Body of pancreas (tissue), 4 donors: ENCODE measurements at regions not wholly inside any gene's neighbourhood (a gene's known extent, or its start where the extent isn't known, plus 50 kb on each side); places are given as distances from the start of the nearest gene placed in this dataset.

Source experiments
- ATAC-seq: fragments of 150-250 bp; one replicate; pipeline ENCODE4 v1.9.1; 2016
- DNase-seq, 4 donors: peaks; one replicate each; pipeline ENCODE4 v3.0.0-alpha.2; 2019
- H3K27ac ChIP-seq, 4 donors: fragments of 200-600 bp; sonication (generic); 1 replicate in 3 of 4; 2 replicates in 1 of 4; pipeline versions ENCODE4 v1.5.1 to v1.6.1; 2016 to 2019; ENCODE audit warnings: mild to moderate bottlenecking in 1 of 4, mixed read lengths in 1 of 4, moderate library complexity in 1 of 4
- H3K27me3 ChIP-seq, 2 donors: fragments of 200-600 bp; sonication (generic); one replicate each; pipeline ENCODE4 v1.6.0; 2016; ENCODE audit warnings: mild to moderate bottlenecking in 1 of 2
- H3K36me3 ChIP-seq, 2 donors: fragments of 200-600 bp; sonication (generic); replicated peaks in 1 of 2; 2 replicates each; pipeline ENCODE4 v1.5.1; 2016; ENCODE audit warnings: low read depth in 2 of 2; ENCODE audit not compliant: insufficient read depth in 1 of 2
- H3K4me1 ChIP-seq: fragments of 200-600 bp; sonication (generic); one replicate; pipeline ENCODE4 v1.6.0; 2016
- H3K4me3 ChIP-seq, 2 donors: fragments of 200-600 bp; sonication (generic); 1 replicate in 1 of 2; 2 replicates in 1 of 2; pipeline ENCODE4 v1.5.1; 2016 to 2019
- H3K9me3 ChIP-seq, 3 donors: fragments of 200-600 bp; sonication (generic); 1 replicate in 2 of 3; 2 replicates in 1 of 3; pipeline ENCODE4 v1.5.1; 2016
- POLR2A ChIP-seq, 3 donors: fragments of 450-650 bp; IDR thresholded peaks; one replicate each; pipeline ENCODE4 v1.6.1; 2016; ENCODE audit warnings: antibody characterized with exemption in 3 of 3, mild to moderate bottlenecking in 2 of 3
- WGBS, 2 donors: methylation state at CpG; one replicate each; pipeline ENCODE4 v1.1.5; 2017; 5-methylcytosine and 5-hydroxymethylcytosine counted together
- intact Hi-C: fragments of 100-400 bp; cut with DNase I; formaldehyde crosslinking; loops from one replicate; pipeline ENCODE4 v1.15.1; 2023
- TF ChIP-seq, protein P1 (sequence below), 7 experiments: fragments of 450-650 bp in 4 of 7; fragments of 200-600 bp in 3 of 7; sonication (generic) in 3 of 7; IDR thresholded peaks; one replicate each; pipeline ENCODE4 v1.5.1; 2016 to 2019; ENCODE audit warnings: antibody characterized with exemption in 7 of 7

DNA sequence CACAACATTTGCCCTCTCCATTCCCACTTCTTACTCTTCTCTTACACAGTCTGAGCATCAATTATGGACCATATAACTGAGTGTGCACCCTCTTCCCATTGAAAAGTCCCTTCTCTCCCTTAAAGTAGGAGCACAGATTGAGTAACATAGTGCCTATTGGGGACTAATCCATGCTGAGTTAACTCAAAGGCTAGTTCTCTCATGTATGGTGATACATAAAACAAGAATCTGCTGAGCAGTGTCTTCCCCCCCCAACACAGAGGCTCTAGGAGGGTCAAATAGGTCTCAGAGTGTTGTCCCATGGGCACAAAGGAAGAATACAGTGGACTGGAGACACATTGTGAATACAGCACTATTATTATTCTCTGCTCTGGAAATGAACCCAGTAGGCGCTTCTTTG lies 274.6 kb upstream of the BOD1L1 start:
- H3K4me1 ChIP-seq, result no peaks in the 10 kb centered on the region
- no peaks in the 10 kb centered on the region for H3K36me3 ChIP-seq
- 100% methylated on average over 1 of the region's 1 CpG for WGBS, 2 donors
- H3K27ac ChIP-seq, result no peak overlapping the region
- no peaks in the 10 kb centered on the region for H3K27me3 ChIP-seq
- no peaks in the 10 kb centered on the region for H3K9me3 ChIP-seq
- DNase-seq (no peak), ATAC-seq (no peak)
- TF ChIP-seq, protein P1, sequence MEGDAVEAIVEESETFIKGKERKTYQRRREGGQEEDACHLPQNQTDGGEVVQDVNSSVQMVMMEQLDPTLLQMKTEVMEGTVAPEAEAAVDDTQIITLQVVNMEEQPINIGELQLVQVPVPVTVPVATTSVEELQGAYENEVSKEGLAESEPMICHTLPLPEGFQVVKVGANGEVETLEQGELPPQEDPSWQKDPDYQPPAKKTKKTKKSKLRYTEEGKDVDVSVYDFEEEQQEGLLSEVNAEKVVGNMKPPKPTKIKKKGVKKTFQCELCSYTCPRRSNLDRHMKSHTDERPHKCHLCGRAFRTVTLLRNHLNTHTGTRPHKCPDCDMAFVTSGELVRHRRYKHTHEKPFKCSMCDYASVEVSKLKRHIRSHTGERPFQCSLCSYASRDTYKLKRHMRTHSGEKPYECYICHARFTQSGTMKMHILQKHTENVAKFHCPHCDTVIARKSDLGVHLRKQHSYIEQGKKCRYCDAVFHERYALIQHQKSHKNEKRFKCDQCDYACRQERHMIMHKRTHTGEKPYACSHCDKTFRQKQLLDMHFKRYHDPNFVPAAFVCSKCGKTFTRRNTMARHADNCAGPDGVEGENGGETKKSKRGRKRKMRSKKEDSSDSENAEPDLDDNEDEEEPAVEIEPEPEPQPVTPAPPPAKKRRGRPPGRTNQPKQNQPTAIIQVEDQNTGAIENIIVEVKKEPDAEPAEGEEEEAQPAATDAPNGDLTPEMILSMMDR (IDR thresholded peaks at IDR 0.05), result no peak
- no peak for TF ChIP-seq POLR2A (IDR thresholded peaks at IDR 0.05)
- intact Hi-C loops, result no loop called here
- H3K4me3 ChIP-seq, result no peak overlapping the region

DNA sequence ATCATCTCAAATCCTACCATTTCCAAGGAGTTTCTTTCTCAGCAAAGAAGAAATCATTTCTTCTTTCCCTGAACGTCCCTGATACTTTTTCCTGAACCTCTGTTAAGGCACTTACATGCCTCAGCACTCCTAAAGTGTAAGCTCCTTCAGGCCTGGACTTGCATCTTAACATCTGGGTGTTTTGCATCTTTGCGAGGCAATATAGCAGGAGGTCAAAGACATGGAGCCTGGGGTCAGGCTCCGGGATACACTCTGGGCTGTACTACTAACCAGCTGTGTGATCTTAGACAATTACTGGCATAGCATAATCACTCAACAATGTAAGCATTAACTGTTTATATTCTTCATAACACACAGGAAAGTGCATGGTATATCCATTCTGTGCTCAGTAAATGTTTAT lies 275.5 kb upstream of the BOD1L1 start:
- no peak for DNase-seq
- 62 to 69% methylated on average over 3 of the region's 3 CpGs for WGBS, 2 donors
- Histone ChIP-seq H3K4me3 (no peak overlapping the region), H3K36me3 (no peaks in the 10 kb centered on the region), H3K9me3 (no peaks in the 10 kb centered on the region), H3K27me3 (no peaks in the 10 kb centered on the region), H3K4me1 (no peaks in the 10 kb centered on the region), H3K27ac (no peak overlapping the region)
- intact Hi-C loops, result no loop called here
- ATAC-seq, result no peak
- TF ChIP-seq, protein P1 (IDR thresholded peaks at IDR 0.05), result no peak
- no peak for TF ChIP-seq POLR2A (IDR thresholded peaks at IDR 0.05)

DNA sequence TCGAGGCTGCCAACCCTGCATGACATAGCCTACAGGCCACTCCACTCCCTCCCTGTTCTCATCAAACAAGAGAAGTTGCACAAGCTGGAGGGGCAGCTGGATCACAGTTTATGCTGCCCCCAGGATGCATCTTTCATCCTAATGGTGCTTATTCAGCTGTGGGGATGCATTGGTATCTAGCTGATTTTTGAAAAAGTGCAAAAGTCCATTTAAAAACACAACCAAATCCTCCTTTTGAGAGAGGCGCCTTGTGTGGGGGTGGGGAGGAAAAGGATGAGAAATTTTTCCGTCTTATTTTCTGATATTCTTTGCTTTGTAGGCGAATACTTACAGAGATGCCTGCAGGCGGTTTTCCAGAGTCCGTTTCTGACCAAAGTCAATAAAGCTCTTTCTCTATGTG lies 276.4 kb upstream of the BOD1L1 start:
- no peaks in the 10 kb centered on the region for H3K36me3 ChIP-seq
- no peaks in the 10 kb centered on the region for H3K4me1 ChIP-seq
- no peak for ATAC-seq
- WGBS, 2 donors, result 66 to 72% methylated on average over 6 of the region's 6 CpGs
- DNase-seq, result no peak
- no peaks in the 10 kb centered on the region for H3K9me3 ChIP-seq
- no peaks in the 10 kb centered on the region for H3K27me3 ChIP-seq
- TF ChIP-seq, protein P1 (IDR thresholded peaks at IDR 0.05), result no peak
- TF ChIP-seq POLR2A (IDR thresholded peaks at IDR 0.05), result no peak
- no peak overlapping the region for H3K27ac ChIP-seq
- H3K4me3 ChIP-seq, result no peak overlapping the region
- intact Hi-C loops, result no loop called here

DNA sequence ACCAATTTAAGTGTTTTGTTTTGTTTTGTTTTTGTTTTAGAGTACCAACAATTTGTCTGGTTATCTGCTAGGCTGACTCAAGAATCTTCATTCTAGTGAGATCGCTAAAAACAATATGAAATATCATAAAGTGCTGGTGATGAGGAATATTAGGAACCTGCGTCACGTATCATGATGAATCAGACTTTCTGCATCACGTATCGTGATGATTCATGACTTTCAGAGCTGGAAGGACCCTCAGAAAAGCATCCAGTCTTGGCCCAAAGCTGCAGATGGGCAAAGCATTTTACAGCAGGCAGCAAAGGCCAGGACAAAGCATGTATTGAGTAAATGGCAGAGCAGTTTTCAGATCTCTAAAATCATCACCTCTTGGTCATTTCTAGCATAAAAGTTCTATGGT lies 278.0 kb upstream of the BOD1L1 start:
- no peaks in the 10 kb centered on the region for H3K9me3 ChIP-seq
- intact Hi-C loops, result no loop called here
- H3K27me3 ChIP-seq, result no peaks in the 10 kb centered on the region
- no peaks in the 10 kb centered on the region for H3K4me1 ChIP-seq
- H3K4me3 ChIP-seq, result no peak overlapping the region
- 88 to 93% methylated on average over 5 of the region's 5 CpGs for WGBS, 2 donors
- H3K27ac ChIP-seq, result no peak overlapping the region
- H3K36me3 ChIP-seq, result no peaks in the 10 kb centered on the region
- no peak for ATAC-seq
- DNase-seq, result no peak
- TF ChIP-seq, protein P1 (IDR thresholded peaks at IDR 0.05), result no peak
- no peak for TF ChIP-seq POLR2A (IDR thresholded peaks at IDR 0.05)

DNA sequence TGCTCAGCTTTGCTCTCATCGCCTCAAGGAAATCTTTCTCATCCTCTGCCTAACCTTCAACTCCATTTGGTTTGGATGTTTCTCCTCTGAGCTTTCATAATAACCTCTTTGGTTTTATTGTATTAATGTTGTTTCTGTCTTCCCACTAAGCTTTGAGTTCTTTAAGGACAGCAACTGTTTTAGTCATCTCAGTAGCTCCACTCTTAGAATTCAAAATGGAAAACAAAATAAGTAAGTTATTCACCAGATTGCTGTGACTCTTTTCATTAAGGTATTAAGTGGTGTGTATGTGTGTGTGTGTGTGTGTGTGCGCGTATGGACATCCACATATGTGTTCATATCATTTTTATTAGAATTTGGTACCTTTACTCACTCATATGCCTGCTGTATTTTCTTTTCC lies 279.2 kb upstream of the BOD1L1 start:
- intact Hi-C loops, result no loop called here
- Histone ChIP-seq H3K4me3 (no peak overlapping the region), H3K27ac (no peak overlapping the region), H3K27me3 (no peaks in the 10 kb centered on the region), H3K36me3 (no peaks in the 10 kb centered on the region), H3K4me1 (no peaks in the 10 kb centered on the region), H3K9me3 (no peaks in the 10 kb centered on the region)
- DNase-seq, result no peak
- TF ChIP-seq, protein P1 (IDR thresholded peaks at IDR 0.05), result no peak
- no peak for TF ChIP-seq POLR2A (IDR thresholded peaks at IDR 0.05)
- WGBS, 2 donors, result 92 to 96% methylated on average over 3 of the region's 3 CpGs
- ATAC-seq, result no peak
